Liver (tissue), 3 donors: ENCODE measurements at regions not wholly inside any gene's neighbourhood (a gene's known extent, or its start where the extent isn't known, plus 50 kb on each side); places are given as distances from the start of the nearest gene placed in this dataset.

ENCODE experiments used
- EGR1 ChIP-seq, 2 donors: IDR thresholded peaks; 2 replicates each; pipeline ENCODE4 v1.6.1; 2016 to 2018; ENCODE audit warnings: antibody characterized with exemption in 2 of 2, low read depth in 2 of 2
- GABPA ChIP-seq, 2 donors: IDR thresholded peaks in 1 of 2; conservative IDR thresholded peaks in 1 of 2; 2 replicates each; pipeline ENCODE4 v1.6.1; 2016; ENCODE audit warnings: antibody characterized with exemption in 2 of 2, mild to moderate bottlenecking in 1 of 2, moderate library complexity in 1 of 2
- HNF4A ChIP-seq, 2 donors: conservative IDR thresholded peaks; 2 replicates each; pipeline ENCODE4 v1.6.1; 2016; ENCODE audit warnings: antibody characterized with exemption in 2 of 2, mild to moderate bottlenecking in 2 of 2
- JUND ChIP-seq, 2 donors: IDR thresholded peaks; 2 replicates each; pipeline ENCODE4 v1.6.1; 2016; ENCODE audit warnings: antibody characterized with exemption in 2 of 2
- NR2F2 ChIP-seq: IDR thresholded peaks from 2 replicates; pipeline ENCODE4 v1.6.1; 2016; ENCODE audit warnings: antibody characterized with exemption
- RAD21 ChIP-seq, 2 donors: IDR thresholded peaks; 2 replicates each; pipeline ENCODE4 v1.6.1; 2016; ENCODE audit warnings: antibody characterized with exemption in 2 of 2, mild to moderate bottlenecking in 2 of 2
- RXRA ChIP-seq, 2 donors: IDR thresholded peaks; 2 replicates each; pipeline ENCODE4 v1.6.1; 2017 to 2018; ENCODE audit warnings: antibody characterized with exemption in 2 of 2, mild to moderate bottlenecking in 1 of 2
- SP1 ChIP-seq: IDR thresholded peaks from 2 replicates; pipeline ENCODE4 v1.6.1; 2018; ENCODE audit warnings: antibody characterized with exemption, mild to moderate bottlenecking
- TAF1 ChIP-seq: conservative IDR thresholded peaks from 2 replicates; pipeline ENCODE4 v1.6.1; 2016; ENCODE audit warnings: antibody characterized with exemption, mild to moderate bottlenecking
- YY1 ChIP-seq: IDR thresholded peaks from 2 replicates; pipeline ENCODE4 v1.6.1; 2016; ENCODE audit warnings: antibody characterized with exemption, mild to moderate bottlenecking
- TF ChIP-seq, protein P1 (sequence below): fragments of 150-350 bp; IDR thresholded peaks from 2 replicates; pipeline ENCODE4 v1.5.1; 2017; ENCODE audit warnings: improper control_type of control experiment, low read depth, low read length; ENCODE audit not compliant: missing input control
- TF ChIP-seq, protein P2 (sequence below): IDR thresholded peaks from 2 replicates; pipeline ENCODE4 v1.6.1; 2016; ENCODE audit warnings: antibody characterized with exemption
- TF ChIP-seq, protein P3 (sequence below): IDR thresholded peaks from 2 replicates; pipeline ENCODE4 v1.6.1; 2016; ENCODE audit warnings: antibody characterized with exemption
- TF ChIP-seq, protein P4 (sequence below): IDR thresholded peaks from 2 replicates; pipeline ENCODE4 v1.6.1; 2016; ENCODE audit warnings: antibody characterized with exemption, mild to moderate bottlenecking
- donor health status: healthy.
- donor health status: healthy.

DNA sequence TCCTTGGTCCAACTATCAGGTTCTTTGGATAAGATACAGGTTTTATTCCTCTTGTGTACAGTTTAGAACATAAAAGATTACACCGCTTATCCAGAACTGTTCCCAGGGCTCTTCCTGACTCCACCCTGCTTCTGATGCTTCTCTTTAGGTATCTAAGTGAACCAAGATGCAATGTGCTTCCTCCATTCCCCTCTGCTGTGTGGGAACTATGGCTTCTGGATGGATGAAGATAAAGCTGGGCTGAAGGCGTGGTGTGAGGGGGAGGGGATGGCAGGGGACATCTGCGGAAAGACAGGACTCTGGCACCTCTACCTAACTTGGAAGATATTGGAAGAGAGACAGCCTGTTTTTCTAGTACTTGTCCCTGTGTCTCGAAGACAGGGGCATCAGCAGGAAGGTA is 209.9 kb upstream of the TBX20 start:
- TF ChIP-seq, protein P1, sequence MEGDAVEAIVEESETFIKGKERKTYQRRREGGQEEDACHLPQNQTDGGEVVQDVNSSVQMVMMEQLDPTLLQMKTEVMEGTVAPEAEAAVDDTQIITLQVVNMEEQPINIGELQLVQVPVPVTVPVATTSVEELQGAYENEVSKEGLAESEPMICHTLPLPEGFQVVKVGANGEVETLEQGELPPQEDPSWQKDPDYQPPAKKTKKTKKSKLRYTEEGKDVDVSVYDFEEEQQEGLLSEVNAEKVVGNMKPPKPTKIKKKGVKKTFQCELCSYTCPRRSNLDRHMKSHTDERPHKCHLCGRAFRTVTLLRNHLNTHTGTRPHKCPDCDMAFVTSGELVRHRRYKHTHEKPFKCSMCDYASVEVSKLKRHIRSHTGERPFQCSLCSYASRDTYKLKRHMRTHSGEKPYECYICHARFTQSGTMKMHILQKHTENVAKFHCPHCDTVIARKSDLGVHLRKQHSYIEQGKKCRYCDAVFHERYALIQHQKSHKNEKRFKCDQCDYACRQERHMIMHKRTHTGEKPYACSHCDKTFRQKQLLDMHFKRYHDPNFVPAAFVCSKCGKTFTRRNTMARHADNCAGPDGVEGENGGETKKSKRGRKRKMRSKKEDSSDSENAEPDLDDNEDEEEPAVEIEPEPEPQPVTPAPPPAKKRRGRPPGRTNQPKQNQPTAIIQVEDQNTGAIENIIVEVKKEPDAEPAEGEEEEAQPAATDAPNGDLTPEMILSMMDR = no peak
- TF ChIP-seq, protein P2, sequence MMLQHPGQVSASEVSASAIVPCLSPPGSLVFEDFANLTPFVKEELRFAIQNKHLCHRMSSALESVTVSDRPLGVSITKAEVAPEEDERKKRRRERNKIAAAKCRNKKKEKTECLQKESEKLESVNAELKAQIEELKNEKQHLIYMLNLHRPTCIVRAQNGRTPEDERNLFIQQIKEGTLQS = no peak
- TF ChIP-seq, protein P3, sequence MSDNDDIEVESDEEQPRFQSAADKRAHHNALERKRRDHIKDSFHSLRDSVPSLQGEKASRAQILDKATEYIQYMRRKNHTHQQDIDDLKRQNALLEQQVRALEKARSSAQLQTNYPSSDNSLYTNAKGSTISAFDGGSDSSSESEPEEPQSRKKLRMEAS = no peak
- TF ChIP-seq EGR1 (IDR thresholded peaks at IDR 0.05; ENCODE audit: low read depth in 2 of 2) (no peak), RAD21 (IDR thresholded peaks at IDR 0.05) (no peak), RXRA (IDR thresholded peaks at IDR 0.05) (no peak), JUND (IDR thresholded peaks at IDR 0.05) (no peak), YY1 (no peak), GABPA (IDR thresholded peaks at IDR 0.05 in 1 of 2, conservative IDR thresholded peaks at IDR 0.05 in 1 of 2) (no peak), TAF1 (no peak), NR2F2 (no peak), HNF4A (conservative IDR thresholded peaks at IDR 0.05) (no peak), SP1 (no peak)
- TF ChIP-seq, protein P4, sequence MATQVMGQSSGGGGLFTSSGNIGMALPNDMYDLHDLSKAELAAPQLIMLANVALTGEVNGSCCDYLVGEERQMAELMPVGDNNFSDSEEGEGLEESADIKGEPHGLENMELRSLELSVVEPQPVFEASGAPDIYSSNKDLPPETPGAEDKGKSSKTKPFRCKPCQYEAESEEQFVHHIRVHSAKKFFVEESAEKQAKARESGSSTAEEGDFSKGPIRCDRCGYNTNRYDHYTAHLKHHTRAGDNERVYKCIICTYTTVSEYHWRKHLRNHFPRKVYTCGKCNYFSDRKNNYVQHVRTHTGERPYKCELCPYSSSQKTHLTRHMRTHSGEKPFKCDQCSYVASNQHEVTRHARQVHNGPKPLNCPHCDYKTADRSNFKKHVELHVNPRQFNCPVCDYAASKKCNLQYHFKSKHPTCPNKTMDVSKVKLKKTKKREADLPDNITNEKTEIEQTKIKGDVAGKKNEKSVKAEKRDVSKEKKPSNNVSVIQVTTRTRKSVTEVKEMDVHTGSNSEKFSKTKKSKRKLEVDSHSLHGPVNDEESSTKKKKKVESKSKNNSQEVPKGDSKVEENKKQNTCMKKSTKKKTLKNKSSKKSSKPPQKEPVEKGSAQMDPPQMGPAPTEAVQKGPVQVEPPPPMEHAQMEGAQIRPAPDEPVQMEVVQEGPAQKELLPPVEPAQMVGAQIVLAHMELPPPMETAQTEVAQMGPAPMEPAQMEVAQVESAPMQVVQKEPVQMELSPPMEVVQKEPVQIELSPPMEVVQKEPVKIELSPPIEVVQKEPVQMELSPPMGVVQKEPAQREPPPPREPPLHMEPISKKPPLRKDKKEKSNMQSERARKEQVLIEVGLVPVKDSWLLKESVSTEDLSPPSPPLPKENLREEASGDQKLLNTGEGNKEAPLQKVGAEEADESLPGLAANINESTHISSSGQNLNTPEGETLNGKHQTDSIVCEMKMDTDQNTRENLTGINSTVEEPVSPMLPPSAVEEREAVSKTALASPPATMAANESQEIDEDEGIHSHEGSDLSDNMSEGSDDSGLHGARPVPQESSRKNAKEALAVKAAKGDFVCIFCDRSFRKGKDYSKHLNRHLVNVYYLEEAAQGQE = no peak
